T-helper 1 cell treated with Interleukin-12 subunit alpha and Interleukin-12 subunit beta and Interleukin-4 antibody, amounts not matched to agents 30 μg/mL and 1 μg/mL, for 36 hours (primary cell): ENCODE measurements at regions not wholly inside any gene's neighbourhood (a gene's known extent, or its start where the extent isn't known, plus 50 kb on each side); places are given as distances from the start of the nearest gene placed in this dataset.

Source experiments
- H3K27ac Mint-ChIP-seq: one replicate; pipeline ENCODE4 v1.8.0; 2021; ENCODE audit warnings: mild to moderate bottlenecking, mixed read lengths
- H3K27me3 Mint-ChIP-seq: one replicate; pipeline ENCODE4 v1.8.0; 2021; ENCODE audit warnings: low read depth, mixed read lengths
- H3K36me3 Mint-ChIP-seq: one replicate; pipeline ENCODE4 v1.8.0; 2021; ENCODE audit warnings: low read depth, mixed read lengths
- H3K4me1 Mint-ChIP-seq: one replicate; pipeline ENCODE4 v1.8.0; 2021; ENCODE audit warnings: low read depth, mixed read lengths
- H3K4me3 Mint-ChIP-seq: one replicate; pipeline ENCODE4 v1.8.0; 2021; ENCODE audit warnings: mild to moderate bottlenecking, moderate library complexity, mixed read lengths
- H3K9me3 Mint-ChIP-seq: one replicate; pipeline ENCODE4 v1.8.0; 2021; ENCODE audit warnings: mixed read lengths

GRCh38 chr18:25962919-25963318, 127.5 kb downstream of the SS18 start:
- no peaks in the 10 kb centered on the region for H3K4me1 Mint-ChIP-seq
- no peak overlapping the region for H3K27ac Mint-ChIP-seq
- no peaks in the 10 kb centered on the region for H3K36me3 Mint-ChIP-seq
- no peak overlapping the region for H3K4me3 Mint-ChIP-seq
- H3K9me3 Mint-ChIP-seq = no peaks in the 10 kb centered on the region
- H3K27me3 Mint-ChIP-seq = peaks cover 17% of the 10 kb centered on the region

GRCh38 chr18:25962176-25962575, 128.2 kb downstream of the SS18 start:
- peaks cover 17% of the 10 kb centered on the region for H3K27me3 Mint-ChIP-seq
- no peaks in the 10 kb centered on the region for H3K9me3 Mint-ChIP-seq
- no peak overlapping the region for H3K4me3 Mint-ChIP-seq
- no peak overlapping the region for H3K27ac Mint-ChIP-seq
- no peaks in the 10 kb centered on the region for H3K4me1 Mint-ChIP-seq
- no peaks in the 10 kb centered on the region for H3K36me3 Mint-ChIP-seq

- Mint-ChIP-seq H3K27me3 (no peaks in the 10 kb centered on the region), H3K27ac (no peak overlapping the region), H3K4me3 (no peak overlapping the region), H3K9me3 (no peaks in the 10 kb centered on the region), H3K4me1 (peaks cover 3% of the 10 kb centered on the region), H3K36me3 (no peaks in the 10 kb centered on the region)
These were observed 133.4 kb downstream of the SS18 start for GRCh38 chr18:25957017-25957416.

GRCh38 chr18:25953111-25953510, 137.3 kb downstream of the SS18 start:
- H3K36me3 Mint-ChIP-seq = no peaks in the 10 kb centered on the region
- peaks cover 3% of the 10 kb centered on the region for H3K4me1 Mint-ChIP-seq
- H3K27me3 Mint-ChIP-seq = no peaks in the 10 kb centered on the region
- H3K9me3 Mint-ChIP-seq = no peaks in the 10 kb centered on the region
- no peak overlapping the region for H3K4me3 Mint-ChIP-seq
- H3K27ac Mint-ChIP-seq = no peak overlapping the region

- no peaks in the 10 kb centered on the region for H3K9me3 Mint-ChIP-seq
- no peak overlapping the region for H3K4me3 Mint-ChIP-seq
- no peak overlapping the region for H3K27ac Mint-ChIP-seq
- no peaks in the 10 kb centered on the region for H3K36me3 Mint-ChIP-seq
- peaks cover 3% of the 10 kb centered on the region for H3K4me1 Mint-ChIP-seq
- H3K27me3 Mint-ChIP-seq = peaks cover 9% of the 10 kb centered on the region
These were observed 140.1 kb downstream of the SS18 start for GRCh38 chr18:25950321-25950720.

GRCh38 chr18:25946540-25946939, 143.9 kb downstream of the SS18 start:
- Mint-ChIP-seq H3K4me3 (no peak overlapping the region), H3K9me3 (no peaks in the 10 kb centered on the region), H3K4me1 (no peaks in the 10 kb centered on the region), H3K36me3 (no peaks in the 10 kb centered on the region), H3K27ac (no peak overlapping the region), H3K27me3 (peaks cover 9% of the 10 kb centered on the region)

- Mint-ChIP-seq H3K27ac (no peak overlapping the region), H3K4me1 (no peaks in the 10 kb centered on the region), H3K27me3 (peaks cover 28% of the 10 kb centered on the region), H3K9me3 (no peaks in the 10 kb centered on the region), H3K4me3 (no peak overlapping the region), H3K36me3 (no peaks in the 10 kb centered on the region)
These were observed 155.1 kb downstream of the SS18 start for GRCh38 chr18:25935356-25935755.

- Mint-ChIP-seq H3K27me3 (peaks cover 9% of the 10 kb centered on the region), H3K4me1 (no peaks in the 10 kb centered on the region)
These were observed 159.3 kb downstream of the SS18 start for GRCh38 chr18:25931126-25931525.

GRCh38 chr18:25929787-25930186, 160.6 kb downstream of the SS18 start:
- Mint-ChIP-seq H3K9me3 (no peaks in the 10 kb centered on the region), H3K4me1 (no peaks in the 10 kb centered on the region), H3K27ac (no peak overlapping the region), H3K4me3 (no peak overlapping the region), H3K27me3 (peaks cover 7% of the 10 kb centered on the region), H3K36me3 (no peaks in the 10 kb centered on the region)

More at GRCh38 chr18:25931126-25931525, 159.3 kb downstream of the SS18 start:
- H3K27ac Mint-ChIP-seq = no peak overlapping the region
- no peak overlapping the region for H3K4me3 Mint-ChIP-seq
- no peaks in the 10 kb centered on the region for H3K36me3 Mint-ChIP-seq
- no peaks in the 10 kb centered on the region for H3K9me3 Mint-ChIP-seq

- Mint-ChIP-seq H3K27ac (no peak overlapping the region), H3K4me1 (no peaks in the 10 kb centered on the region), H3K4me3 (no peak overlapping the region), H3K9me3 (no peaks in the 10 kb centered on the region), H3K36me3 (no peaks in the 10 kb centered on the region), H3K27me3 (peaks cover 7% of the 10 kb centered on the region)
These were observed 162.6 kb downstream of the SS18 start for GRCh38 chr18:25927830-25928229.

- H3K27me3 Mint-ChIP-seq = no peaks in the 10 kb centered on the region
- no peak overlapping the region for H3K4me3 Mint-ChIP-seq
- H3K9me3 Mint-ChIP-seq = no peaks in the 10 kb centered on the region
- no peak overlapping the region for H3K27ac Mint-ChIP-seq
- no peaks in the 10 kb centered on the region for H3K4me1 Mint-ChIP-seq
- no peaks in the 10 kb centered on the region for H3K36me3 Mint-ChIP-seq
These were observed 167.2 kb downstream of the SS18 start for GRCh38 chr18:25923193-25923592.

- H3K27me3 Mint-ChIP-seq = no peaks in the 10 kb centered on the region
- H3K9me3 Mint-ChIP-seq = no peaks in the 10 kb centered on the region
- no peak overlapping the region for H3K27ac Mint-ChIP-seq
- H3K36me3 Mint-ChIP-seq = no peaks in the 10 kb centered on the region
- no peak overlapping the region for H3K4me3 Mint-ChIP-seq
- H3K4me1 Mint-ChIP-seq = no peaks in the 10 kb centered on the region
These were observed 168.6 kb downstream of the SS18 start for GRCh38 chr18:25921677-25922421.

GRCh38 chr18:25915907-25916306, 174.5 kb downstream of the SS18 start:
- H3K27ac Mint-ChIP-seq = no peak overlapping the region
- no peak overlapping the region for H3K4me3 Mint-ChIP-seq
- H3K36me3 Mint-ChIP-seq = no peaks in the 10 kb centered on the region
- H3K9me3 Mint-ChIP-seq = no peaks in the 10 kb centered on the region
- H3K27me3 Mint-ChIP-seq = no peaks in the 10 kb centered on the region
- H3K4me1 Mint-ChIP-seq = no peaks in the 10 kb centered on the region

- Mint-ChIP-seq H3K27ac (no peak overlapping the region), H3K4me3 (no peak overlapping the region), H3K27me3 (peaks cover 9% of the 10 kb centered on the region), H3K4me1 (no peaks in the 10 kb centered on the region), H3K36me3 (no peaks in the 10 kb centered on the region), H3K9me3 (no peaks in the 10 kb centered on the region)
These were observed 191.4 kb downstream of the SS18 start for GRCh38 chr18:25898965-25899364.

- peaks cover 15% of the 10 kb centered on the region for H3K27me3 Mint-ChIP-seq
- H3K36me3 Mint-ChIP-seq = no peaks in the 10 kb centered on the region
- no peak overlapping the region for H3K4me3 Mint-ChIP-seq
- no peak overlapping the region for H3K27ac Mint-ChIP-seq
- H3K4me1 Mint-ChIP-seq = no peaks in the 10 kb centered on the region
- no peaks in the 10 kb centered on the region for H3K9me3 Mint-ChIP-seq
These were observed 193.5 kb downstream of the SS18 start for GRCh38 chr18:25896956-25897355.
